HEK293 (cell line): ENCODE measurements at regions not wholly inside any gene's neighbourhood (a gene's known extent, or its start where the extent isn't known, plus 50 kb on each side); places are given as distances from the start of the nearest gene placed in this dataset.

Source experiments
- OSR2 ChIP-seq: fragments of 450-650 bp; formaldehyde crosslinking; IDR thresholded peaks from 2 replicates; pipeline ENCODE4 v1.5.1; 2016; ENCODE audit warnings: missing biosample characterization, missing genetic modification characterization
- RBAK ChIP-seq: fragments of 450-650 bp; formaldehyde crosslinking; IDR thresholded peaks from 2 replicates; pipeline ENCODE4 v1.5.1; 2016; ENCODE audit warnings: missing biosample characterization, missing genetic modification characterization
- ZNF391 ChIP-seq: fragments of 450-650 bp; formaldehyde crosslinking; IDR thresholded peaks from 2 replicates; pipeline ENCODE4 v1.5.1; 2016; ENCODE audit warnings: low read depth, missing biosample characterization, missing genetic modification characterization, borderline replicate concordance
- TF ChIP-seq, protein P1 (sequence below): fragments of 450-650 bp; formaldehyde crosslinking; IDR thresholded peaks from 2 replicates; pipeline ENCODE4 v1.5.1; 2016; ENCODE audit warnings: missing biosample characterization, missing genetic modification characterization

DNA sequence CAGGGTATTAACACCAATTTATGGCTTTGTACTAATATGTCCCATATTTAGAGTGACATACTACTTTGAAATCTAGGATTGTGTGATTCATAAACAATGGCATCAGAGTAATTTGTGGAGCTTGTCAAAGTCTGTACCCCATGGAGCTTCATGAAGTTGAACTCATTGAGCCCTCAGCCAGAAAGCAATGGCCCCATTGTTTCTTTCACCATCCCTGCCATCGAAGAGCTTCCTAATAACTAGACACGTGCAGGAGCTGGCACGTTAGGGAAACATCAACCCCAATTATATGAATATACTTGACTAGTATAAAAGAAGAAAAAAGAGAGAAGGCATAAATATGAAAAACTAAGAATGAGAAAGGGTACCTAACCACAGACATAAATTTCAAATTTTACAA, 206.6 kb downstream of the CXCL12 start:
- TF ChIP-seq RBAK: no peak
- TF ChIP-seq OSR2: no peak
- TF ChIP-seq, protein P1, sequence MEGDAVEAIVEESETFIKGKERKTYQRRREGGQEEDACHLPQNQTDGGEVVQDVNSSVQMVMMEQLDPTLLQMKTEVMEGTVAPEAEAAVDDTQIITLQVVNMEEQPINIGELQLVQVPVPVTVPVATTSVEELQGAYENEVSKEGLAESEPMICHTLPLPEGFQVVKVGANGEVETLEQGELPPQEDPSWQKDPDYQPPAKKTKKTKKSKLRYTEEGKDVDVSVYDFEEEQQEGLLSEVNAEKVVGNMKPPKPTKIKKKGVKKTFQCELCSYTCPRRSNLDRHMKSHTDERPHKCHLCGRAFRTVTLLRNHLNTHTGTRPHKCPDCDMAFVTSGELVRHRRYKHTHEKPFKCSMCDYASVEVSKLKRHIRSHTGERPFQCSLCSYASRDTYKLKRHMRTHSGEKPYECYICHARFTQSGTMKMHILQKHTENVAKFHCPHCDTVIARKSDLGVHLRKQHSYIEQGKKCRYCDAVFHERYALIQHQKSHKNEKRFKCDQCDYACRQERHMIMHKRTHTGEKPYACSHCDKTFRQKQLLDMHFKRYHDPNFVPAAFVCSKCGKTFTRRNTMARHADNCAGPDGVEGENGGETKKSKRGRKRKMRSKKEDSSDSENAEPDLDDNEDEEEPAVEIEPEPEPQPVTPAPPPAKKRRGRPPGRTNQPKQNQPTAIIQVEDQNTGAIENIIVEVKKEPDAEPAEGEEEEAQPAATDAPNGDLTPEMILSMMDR (tag by site-specific recombination): no peak
- no peak for TF ChIP-seq ZNF391
